GM21529 (cell line): ENCODE measurements at regions not wholly inside any gene's neighbourhood (a gene's known extent, or its start where the extent isn't known, plus 50 kb on each side); places are given as distances from the start of the nearest gene placed in this dataset.

Experiments
- ATAC-seq: cut with Tn5 transposase; IDR thresholded peaks from one replicate; pipeline ENCODE4 v1.9.1; 2021; ENCODE audit not compliant: unreplicated experiment

GRCh38 chr2:146661473-146662096 is 1183.2 kb upstream of the ACVR2A start:
- ATAC-seq: no peak

- no peak for ATAC-seq
Observed at GRCh38 chr2:146659976-146660375, 1184.9 kb upstream of the ACVR2A start.

GRCh38 chr2:146652311-146652710 is 1192.5 kb upstream of the ACVR2A start:
- ATAC-seq: no peak

GRCh38 chr2:146651361-146651760 is 1193.5 kb upstream of the ACVR2A start:
- no peak for ATAC-seq

- no peak for ATAC-seq
Observed at GRCh38 chr2:146642066-146642465, 1202.8 kb upstream of the ACVR2A start.

GRCh38 chr2:146634230-146635097 is 1210.4 kb upstream of the ACVR2A start:
- ATAC-seq: no peak

- no peak for ATAC-seq
Observed at GRCh38 chr2:146633159-146633558, 1211.7 kb upstream of the ACVR2A start.

GRCh38 chr2:146632707-146633106 is 1212.1 kb upstream of the ACVR2A start:
- no peak for ATAC-seq

- no peak for ATAC-seq
Observed at GRCh38 chr2:146624430-146625160, 1220.2 kb upstream of the ACVR2A start.

- no peak for ATAC-seq
Observed at GRCh38 chr2:146623771-146624170, 1221.1 kb upstream of the ACVR2A start.

- no peak for ATAC-seq
Observed at GRCh38 chr2:146621656-146622055, 1223.2 kb upstream of the ACVR2A start.

- ATAC-seq: no peak
Observed at GRCh38 chr2:146615778-146616177, 1229.1 kb upstream of the ACVR2A start.

GRCh38 chr2:146608490-146608889 is 1236.3 kb upstream of the ACVR2A start:
- ATAC-seq: no peak

- ATAC-seq: no peak
Observed at GRCh38 chr2:146604521-146604920, 1240.3 kb upstream of the ACVR2A start.

GRCh38 chr2:146602856-146603255 is 1242.0 kb upstream of the ACVR2A start:
- no peak for ATAC-seq

GRCh38 chr2:146602383-146602782 is 1242.4 kb upstream of the ACVR2A start:
- ATAC-seq: no peak

GRCh38 chr2:146598791-146599190 is 1246.0 kb upstream of the ACVR2A start:
- no peak for ATAC-seq

GRCh38 chr2:146597291-146597690 is 1247.5 kb upstream of the ACVR2A start:
- ATAC-seq: no peak

- ATAC-seq: no peak
Observed at GRCh38 chr2:146591908-146592307, 1252.9 kb upstream of the ACVR2A start.

- no peak for ATAC-seq
Observed at GRCh38 chr2:146587291-146587713, 1257.5 kb upstream of the ACVR2A start.

- ATAC-seq: no peak
Observed at GRCh38 chr2:146584316-146584715, 1260.5 kb upstream of the ACVR2A start.
